NCI-H2227 (cell line): ENCODE measurements at regions not wholly inside any gene's neighbourhood (a gene's known extent, or its start where the extent isn't known, plus 50 kb on each side); places are given as distances from the start of the nearest gene placed in this dataset.

ENCODE experiments used
- DNase-seq: peaks from one replicate; lab custom pipeline; 2025; ENCODE audit not compliant: unreplicated experiment; lab: John Stamatoyannopoulos, UW

GRCh38 chr7:131620673-131621609, 64.5 kb upstream of the PODXL start:
- DNase-seq, result no peak

DNA sequence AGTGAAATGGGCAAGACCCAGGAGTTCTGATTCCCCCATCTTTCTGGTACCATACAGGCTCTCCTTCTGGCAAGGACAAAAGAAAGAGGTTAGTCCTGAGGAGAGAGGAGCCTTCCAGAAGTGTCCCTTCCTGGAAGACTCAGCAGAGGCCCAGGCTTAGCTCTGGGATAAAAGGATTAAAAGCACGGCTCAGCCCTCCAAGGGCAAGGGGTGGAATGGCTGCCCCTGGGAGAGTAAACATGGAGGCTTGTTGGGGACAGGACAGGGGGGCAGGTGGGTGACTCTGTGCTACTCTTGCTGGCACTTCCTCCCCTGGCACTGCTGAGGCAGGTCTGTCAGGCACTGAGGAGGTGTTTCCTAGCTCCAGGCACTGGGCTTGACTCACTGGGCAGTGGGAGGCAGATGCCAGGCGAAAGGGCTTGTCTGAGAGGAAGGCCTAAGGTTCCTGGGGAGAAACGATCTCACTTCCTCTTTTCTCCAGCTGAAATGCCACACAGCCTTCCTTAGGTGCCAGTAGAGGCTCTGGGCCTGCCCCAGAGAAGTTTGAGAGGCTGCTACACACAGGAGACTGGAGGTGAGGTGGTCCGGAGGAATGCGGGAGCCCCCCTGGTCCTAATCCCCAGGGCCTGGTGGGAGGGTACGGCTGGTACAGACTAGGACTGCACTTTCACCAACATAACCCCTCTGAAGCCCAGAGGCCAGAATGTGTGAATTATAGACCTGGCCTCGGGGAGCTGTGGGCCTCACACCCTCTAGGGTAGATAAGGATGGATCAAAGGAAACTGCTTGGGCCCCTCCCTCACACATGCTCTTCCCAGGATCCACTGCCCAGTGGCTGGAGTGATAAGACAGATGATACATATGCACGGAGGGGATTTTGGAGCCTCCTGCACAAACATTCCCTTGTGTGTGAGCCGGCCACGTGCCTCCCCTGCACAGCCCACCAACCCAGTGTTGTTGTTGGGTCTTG, 63.2 kb upstream of the PODXL start:
- DNase-seq, result no peak

- no peak for DNase-seq
Observed at GRCh38 chr7:131618391-131618790, 62.0 kb upstream of the PODXL start.

GRCh38 chr7:131616487-131617200, 60.2 kb upstream of the PODXL start:
- no peak for DNase-seq

DNA sequence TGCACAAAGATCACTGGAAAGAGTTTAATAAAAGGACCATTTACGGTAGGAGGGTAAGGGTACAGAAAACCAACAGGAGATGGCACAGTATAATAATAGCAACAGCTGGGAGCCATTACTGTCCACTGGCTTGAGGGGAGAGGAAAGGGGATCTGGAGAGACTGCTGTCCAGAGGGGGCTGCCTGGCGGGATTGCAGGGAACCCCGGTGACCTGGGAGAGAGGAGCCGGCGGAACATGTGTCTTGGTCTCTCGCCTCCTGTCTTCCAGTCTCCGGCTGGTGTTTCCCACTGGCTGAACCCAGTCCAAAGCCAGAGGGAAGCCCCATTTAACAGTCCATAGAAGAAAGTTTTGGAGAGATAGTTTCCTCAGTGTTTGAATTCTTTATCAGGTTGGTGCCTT, 57.5 kb upstream of the PODXL start:
- DNase-seq, result no peak

GRCh38 chr7:131610007-131610406, 53.6 kb upstream of the PODXL start:
- DNase-seq, result no peak

DNA sequence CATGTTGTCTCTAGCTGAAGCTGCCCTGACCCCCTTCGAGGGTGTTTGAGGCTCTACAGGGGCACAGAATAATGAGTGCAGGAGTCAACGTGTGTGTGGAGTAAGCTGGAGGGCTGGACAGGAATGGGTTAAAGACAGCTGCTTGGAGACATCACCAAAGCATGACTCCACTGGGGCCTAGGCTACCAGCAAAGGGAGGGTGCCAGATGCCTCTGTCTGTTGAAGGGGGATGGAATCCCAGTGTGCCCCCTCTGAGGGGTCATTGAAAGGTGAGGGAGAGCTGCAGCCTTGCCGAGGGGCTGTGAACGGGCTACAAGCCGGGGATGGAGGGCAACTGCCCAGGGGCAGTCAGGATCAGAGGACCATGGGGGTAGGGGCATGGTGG, 51.7 kb upstream of the PODXL start:
- DNase-seq, result no peak

DNA sequence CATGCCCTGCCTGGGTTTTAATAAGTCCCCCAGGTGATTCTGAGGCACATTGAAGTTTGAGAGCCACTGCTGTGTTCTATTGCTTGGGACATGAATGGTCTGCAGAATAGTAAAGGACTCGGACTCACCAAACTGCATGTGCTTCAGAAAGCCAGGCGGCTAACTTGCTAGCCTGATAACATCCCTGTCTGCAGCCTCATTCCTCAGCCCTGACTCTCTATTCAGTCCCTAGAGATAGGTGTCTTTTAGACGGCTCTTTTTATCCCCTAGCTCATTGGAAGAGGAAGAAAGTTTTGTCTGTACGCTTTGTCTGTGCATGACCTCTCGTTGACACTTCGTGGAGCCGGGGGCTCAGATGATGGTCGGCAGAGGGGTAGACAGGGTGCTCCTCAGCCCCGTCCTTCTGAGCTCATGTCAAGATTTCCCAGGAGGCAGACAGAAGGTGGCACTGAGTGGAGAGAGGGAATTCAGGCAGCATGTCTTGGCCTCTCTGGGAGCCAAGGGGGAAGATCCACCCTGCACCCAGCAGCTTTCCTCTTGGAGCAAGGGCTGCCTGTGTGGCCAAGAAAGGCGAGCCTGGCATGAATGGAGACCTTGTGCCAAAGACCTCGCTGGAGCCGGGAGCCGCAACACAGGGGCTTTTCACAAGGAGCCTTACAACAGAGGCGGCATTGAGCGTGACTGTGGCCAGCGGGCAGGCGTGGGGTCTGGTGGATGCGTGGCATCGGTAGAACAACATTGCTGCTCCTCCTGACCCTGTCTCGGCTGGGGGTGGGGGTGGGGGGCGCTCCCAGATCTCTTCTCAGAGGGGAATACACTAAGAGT, 51.1 kb upstream of the PODXL start:
- no peak for DNase-seq

DNA sequence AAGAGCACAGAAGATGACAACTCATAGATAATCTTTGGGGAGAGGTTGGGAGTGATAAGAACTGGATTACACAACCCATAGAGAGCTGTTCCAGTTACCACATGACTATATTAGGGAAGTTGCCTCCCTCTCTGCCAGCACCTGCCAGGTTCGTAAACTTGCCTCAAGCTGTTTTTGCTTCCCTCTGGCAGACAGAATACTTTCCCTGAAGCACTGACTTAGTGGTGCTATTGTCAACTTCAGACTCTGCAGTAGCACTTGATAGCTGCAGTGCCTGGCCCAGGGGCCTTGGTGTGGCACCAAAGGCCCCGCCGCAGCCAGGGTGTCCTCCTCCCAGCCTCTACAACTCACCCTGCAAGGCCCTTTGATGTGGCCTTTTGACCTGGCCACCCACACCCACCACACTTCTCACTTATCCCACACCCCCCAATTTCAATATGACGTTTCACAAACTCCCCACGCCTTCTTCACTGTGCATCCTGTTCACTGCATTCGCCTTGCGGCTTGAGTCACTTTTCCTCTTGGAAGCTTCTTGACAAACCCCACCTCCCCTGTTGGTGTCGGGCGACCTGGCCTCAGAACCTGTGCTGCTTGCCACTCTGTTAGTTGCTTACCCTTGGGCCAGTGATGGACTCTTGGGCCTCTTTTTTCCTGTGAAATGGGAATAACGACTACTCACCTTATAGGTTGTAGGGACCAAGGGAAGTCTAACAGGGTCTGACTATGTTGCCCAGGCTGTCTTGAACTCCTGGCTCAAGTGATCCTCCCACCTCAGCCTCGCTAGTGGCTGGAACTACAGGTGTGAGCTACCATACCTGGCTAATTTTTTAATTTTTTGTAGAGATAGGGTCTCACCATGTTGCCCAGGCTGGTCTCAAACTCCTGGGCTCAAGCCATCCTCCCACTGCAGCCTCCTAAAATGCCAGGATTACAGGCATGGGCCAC, 50.2 kb upstream of the PODXL start:
- no peak for DNase-seq
